OCI-LY7 (cell line): ENCODE measurements at regions not wholly inside any gene's neighbourhood (a gene's known extent, or its start where the extent isn't known, plus 50 kb on each side); places are given as distances from the start of the nearest gene placed in this dataset.

Experiments used
- EZH2phosphoT487 ChIP-seq: fragments of 200-600 bp; sonication (generic); IDR thresholded peaks from 2 replicates; pipeline ENCODE4 v1.6.1; 2018; ENCODE audit warnings: low read depth, borderline replicate concordance, mild to moderate bottlenecking, mixed run types, antibody characterized with exemption, low read length, moderate library complexity, mixed read lengths
- TF ChIP-seq, protein P1 (sequence below): fragments of 200-600 bp; sonication (generic); conservative IDR thresholded peaks from 2 replicates; pipeline ENCODE4 v1.5.1; 2014; ENCODE audit warnings: mild to moderate bottlenecking, antibody characterized with exemption, low read length, moderate library complexity, mixed read lengths

DNA sequence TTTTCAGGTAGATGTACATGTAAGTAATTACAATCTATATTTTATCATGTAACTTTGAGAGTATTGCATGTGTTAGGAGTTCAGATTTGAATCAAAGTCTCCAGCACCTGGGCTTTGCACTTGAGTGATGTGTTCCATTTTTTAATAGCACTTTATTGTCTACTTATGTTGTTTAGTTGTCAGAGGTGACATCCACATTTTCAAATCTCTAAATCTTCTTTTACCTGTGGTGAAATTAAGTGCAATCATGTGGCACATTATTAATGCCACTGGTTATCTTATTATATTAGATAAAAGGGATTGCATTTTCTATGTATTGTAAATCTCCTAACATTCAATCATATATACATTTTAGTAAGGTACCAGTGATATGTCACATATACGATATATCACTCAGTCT is 333.4 kb downstream of the AASDHPPT start:
- TF ChIP-seq, protein P1, sequence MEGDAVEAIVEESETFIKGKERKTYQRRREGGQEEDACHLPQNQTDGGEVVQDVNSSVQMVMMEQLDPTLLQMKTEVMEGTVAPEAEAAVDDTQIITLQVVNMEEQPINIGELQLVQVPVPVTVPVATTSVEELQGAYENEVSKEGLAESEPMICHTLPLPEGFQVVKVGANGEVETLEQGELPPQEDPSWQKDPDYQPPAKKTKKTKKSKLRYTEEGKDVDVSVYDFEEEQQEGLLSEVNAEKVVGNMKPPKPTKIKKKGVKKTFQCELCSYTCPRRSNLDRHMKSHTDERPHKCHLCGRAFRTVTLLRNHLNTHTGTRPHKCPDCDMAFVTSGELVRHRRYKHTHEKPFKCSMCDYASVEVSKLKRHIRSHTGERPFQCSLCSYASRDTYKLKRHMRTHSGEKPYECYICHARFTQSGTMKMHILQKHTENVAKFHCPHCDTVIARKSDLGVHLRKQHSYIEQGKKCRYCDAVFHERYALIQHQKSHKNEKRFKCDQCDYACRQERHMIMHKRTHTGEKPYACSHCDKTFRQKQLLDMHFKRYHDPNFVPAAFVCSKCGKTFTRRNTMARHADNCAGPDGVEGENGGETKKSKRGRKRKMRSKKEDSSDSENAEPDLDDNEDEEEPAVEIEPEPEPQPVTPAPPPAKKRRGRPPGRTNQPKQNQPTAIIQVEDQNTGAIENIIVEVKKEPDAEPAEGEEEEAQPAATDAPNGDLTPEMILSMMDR = no peak
- TF ChIP-seq EZH2phosphoT487 = no peak
